ENCODE measurements at regions not wholly inside any gene's neighbourhood (a gene's known extent, or its start where the extent isn't known, plus 50 kb on each side); places are given as distances from the start of the nearest gene placed in this dataset.

- TF ChIP-seq SPI1 (IDR thresholded peaks at IDR 0.05; ENCODE audit: low read depth, low read length) (no peak), POU2F2 (IDR thresholded peaks at IDR 0.05; ENCODE audit: low read depth, low read length) (no peak), POLR2A (IDR thresholded peaks at IDR 0.05; ENCODE audit: low read depth, low read length) (no peak), PAX5 (IDR thresholded peaks at IDR 0.05; ENCODE audit: insufficient read depth, low read length, severe bottlenecking) (no peak), POLR2AphosphoS5 (IDR thresholded peaks at IDR 0.05; ENCODE audit: low read depth, low read length) (no peak), TAF1 (IDR thresholded peaks at IDR 0.05; ENCODE audit: low read depth, low read length) (no peak)
- peak; percentile 61 for FAIRE-seq
- no peak for DNase-seq (ENCODE audit: insufficient read length, low spot score)
Observed at GRCh38 chr11:126115127-126115495, 52.4 kb upstream of the CDON start.

DNA sequence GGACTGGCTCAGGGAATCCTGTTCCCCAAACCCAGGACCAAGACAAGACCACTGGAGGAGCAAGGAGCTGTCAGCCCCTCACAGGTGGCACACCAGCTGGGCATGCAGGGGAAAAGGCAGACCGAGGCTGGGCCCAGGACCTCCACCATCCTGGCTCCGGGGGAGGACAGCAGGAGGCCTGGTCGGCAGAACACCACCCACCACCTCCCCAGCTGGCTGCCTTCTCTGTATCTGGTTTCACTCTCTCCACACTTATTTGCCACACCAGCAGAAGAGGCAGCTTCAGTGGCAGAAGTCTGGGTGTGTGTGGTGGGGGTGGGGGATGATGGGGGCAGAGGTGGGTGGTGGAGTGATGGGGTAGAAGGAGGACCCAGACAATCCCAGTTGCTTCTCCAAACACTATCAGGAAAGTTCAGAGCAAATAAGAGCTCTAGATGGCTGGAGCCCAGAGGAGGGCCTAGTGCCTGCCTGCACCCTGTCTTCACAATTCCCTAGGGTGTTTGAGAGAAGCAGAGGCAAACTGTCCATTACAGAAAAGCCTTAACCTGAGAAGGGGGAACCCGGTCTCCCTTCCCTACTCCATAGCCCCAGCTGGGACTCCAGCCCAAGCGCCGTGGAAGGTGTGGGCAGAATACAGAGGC lies 51.9 kb upstream of the CDON start:
- FAIRE-seq (no peak), DNase-seq (ENCODE audit: insufficient read length, low spot score) (no peak)
- TF ChIP-seq POU2F2 (IDR thresholded peaks at IDR 0.05; ENCODE audit: low read depth, low read length) (no peak), PAX5 (IDR thresholded peaks at IDR 0.05; ENCODE audit: insufficient read depth, low read length, severe bottlenecking) (no peak), POLR2AphosphoS5 (IDR thresholded peaks at IDR 0.05; ENCODE audit: low read depth, low read length) (no peak), SPI1 (IDR thresholded peaks at IDR 0.05; ENCODE audit: low read depth, low read length) (no peak), TAF1 (IDR thresholded peaks at IDR 0.05; ENCODE audit: low read depth, low read length) (no peak)

- no peak for DNase-seq (ENCODE audit: insufficient read length, low spot score)
- no peak for FAIRE-seq
- TF ChIP-seq POLR2A (IDR thresholded peaks at IDR 0.05; ENCODE audit: low read depth, low read length) (no peak), TAF1 (IDR thresholded peaks at IDR 0.05; ENCODE audit: low read depth, low read length) (no peak), PAX5 (IDR thresholded peaks at IDR 0.05; ENCODE audit: insufficient read depth, low read length, severe bottlenecking) (no peak), SPI1 (IDR thresholded peaks at IDR 0.05; ENCODE audit: low read depth, low read length) (no peak), POU2F2 (IDR thresholded peaks at IDR 0.05; ENCODE audit: low read depth, low read length) (no peak), POLR2AphosphoS5 (IDR thresholded peaks at IDR 0.05; ENCODE audit: low read depth, low read length) (no peak)
Observed at GRCh38 chr11:126113963-126114362, 51.3 kb upstream of the CDON start.

GRCh38 chr11:126113515-126113957 lies 50.9 kb upstream of the CDON start:
- TF ChIP-seq PAX5 (IDR thresholded peaks at IDR 0.05; ENCODE audit: insufficient read depth, low read length, severe bottlenecking) (no peak), SPI1 (IDR thresholded peaks at IDR 0.05; ENCODE audit: low read depth, low read length) (no peak), TAF1 (IDR thresholded peaks at IDR 0.05; ENCODE audit: low read depth, low read length) (no peak), POLR2A (IDR thresholded peaks at IDR 0.05; ENCODE audit: low read depth, low read length) (no peak), POLR2AphosphoS5 (IDR thresholded peaks at IDR 0.05; ENCODE audit: low read depth, low read length) (no peak), POU2F2 (IDR thresholded peaks at IDR 0.05; ENCODE audit: low read depth, low read length) (no peak)
- no peak for DNase-seq (ENCODE audit: insufficient read length, low spot score)
- no peak for FAIRE-seq

GRCh38 chr11:126113012-126113411 lies 50.3 kb upstream of the CDON start:
- DNase-seq (ENCODE audit: insufficient read length, low spot score) (no peak), FAIRE-seq (no peak)
- TF ChIP-seq POU2F2 (IDR thresholded peaks at IDR 0.05; ENCODE audit: low read depth, low read length) (no peak), SPI1 (IDR thresholded peaks at IDR 0.05; ENCODE audit: low read depth, low read length) (no peak), PAX5 (IDR thresholded peaks at IDR 0.05; ENCODE audit: insufficient read depth, low read length, severe bottlenecking) (no peak), POLR2AphosphoS5 (IDR thresholded peaks at IDR 0.05; ENCODE audit: low read depth, low read length) (no peak), POLR2A (IDR thresholded peaks at IDR 0.05; ENCODE audit: low read depth, low read length) (no peak), TAF1 (IDR thresholded peaks at IDR 0.05; ENCODE audit: low read depth, low read length) (no peak)

DNA sequence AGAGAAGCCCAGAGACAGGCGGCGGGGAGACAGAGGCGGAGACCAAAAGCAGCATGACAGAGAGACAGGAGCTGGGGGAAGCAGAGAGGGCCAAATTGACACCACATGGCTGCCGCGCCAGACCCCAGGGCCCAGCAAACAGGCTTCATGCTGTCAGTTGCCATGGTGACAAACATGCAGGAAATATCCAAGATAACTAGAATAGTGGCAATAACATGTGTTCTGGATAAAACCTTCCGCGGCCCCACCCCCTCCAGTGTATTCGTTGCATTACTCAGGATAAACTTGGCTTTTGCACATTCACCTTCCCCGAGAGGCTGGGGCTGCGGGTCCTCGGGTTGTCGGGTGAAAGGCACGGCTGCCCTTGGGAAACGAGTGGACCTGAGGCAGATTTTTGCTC lies 49.9 kb upstream of the CDON start:
- DNase-seq (ENCODE audit: insufficient read length, low spot score) (no peak), FAIRE-seq (no peak)
- TF ChIP-seq POLR2A (IDR thresholded peaks at IDR 0.05; ENCODE audit: low read depth, low read length) (no peak), PAX5 (IDR thresholded peaks at IDR 0.05; ENCODE audit: insufficient read depth, low read length, severe bottlenecking) (no peak), POLR2AphosphoS5 (IDR thresholded peaks at IDR 0.05; ENCODE audit: low read depth, low read length) (no peak), POU2F2 (IDR thresholded peaks at IDR 0.05; ENCODE audit: low read depth, low read length) (no peak), TAF1 (IDR thresholded peaks at IDR 0.05; ENCODE audit: low read depth, low read length) (no peak), SPI1 (IDR thresholded peaks at IDR 0.05; ENCODE audit: low read depth, low read length) (no peak)

Data from GM12891 (cell line).